ENCODE measurements at regions not wholly inside any gene's neighbourhood (a gene's known extent, or its start where the extent isn't known, plus 50 kb on each side); places are given as distances from the start of the nearest gene placed in this dataset.

- TF ChIP-seq RAD21 (IDR thresholded peaks at IDR 0.05; ENCODE audit: insufficient read depth, low read depth, low read length) (no peak), HCFC1 (IDR thresholded peaks at IDR 0.05; ENCODE audit: low read length) (no peak), ZNF24 (IDR thresholded peaks at IDR 0.05) (no peak), SP1 (IDR thresholded peaks at IDR 0.05; ENCODE audit: low read depth, low read length) (no peak), MXI1 (IDR thresholded peaks at IDR 0.05; ENCODE audit: low read depth, low read length) (no peak), POLR2A (IDR thresholded peaks at IDR 0.05; ENCODE audit: low read depth, low read length) (no peak), POLR2AphosphoS5 (IDR thresholded peaks at IDR 0.05; ENCODE audit: low read length) (no peak)
- TF ChIP-seq, protein P1, sequence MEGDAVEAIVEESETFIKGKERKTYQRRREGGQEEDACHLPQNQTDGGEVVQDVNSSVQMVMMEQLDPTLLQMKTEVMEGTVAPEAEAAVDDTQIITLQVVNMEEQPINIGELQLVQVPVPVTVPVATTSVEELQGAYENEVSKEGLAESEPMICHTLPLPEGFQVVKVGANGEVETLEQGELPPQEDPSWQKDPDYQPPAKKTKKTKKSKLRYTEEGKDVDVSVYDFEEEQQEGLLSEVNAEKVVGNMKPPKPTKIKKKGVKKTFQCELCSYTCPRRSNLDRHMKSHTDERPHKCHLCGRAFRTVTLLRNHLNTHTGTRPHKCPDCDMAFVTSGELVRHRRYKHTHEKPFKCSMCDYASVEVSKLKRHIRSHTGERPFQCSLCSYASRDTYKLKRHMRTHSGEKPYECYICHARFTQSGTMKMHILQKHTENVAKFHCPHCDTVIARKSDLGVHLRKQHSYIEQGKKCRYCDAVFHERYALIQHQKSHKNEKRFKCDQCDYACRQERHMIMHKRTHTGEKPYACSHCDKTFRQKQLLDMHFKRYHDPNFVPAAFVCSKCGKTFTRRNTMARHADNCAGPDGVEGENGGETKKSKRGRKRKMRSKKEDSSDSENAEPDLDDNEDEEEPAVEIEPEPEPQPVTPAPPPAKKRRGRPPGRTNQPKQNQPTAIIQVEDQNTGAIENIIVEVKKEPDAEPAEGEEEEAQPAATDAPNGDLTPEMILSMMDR (IDR thresholded peaks at IDR 0.05 in 2 of 3, conservative IDR thresholded peaks at IDR 0.05 in 1 of 3; ENCODE audit: control insufficient read depth in 2 of 3, extremely low read depth in 1 of 3, insufficient read depth in 1 of 3, low read depth in 3 of 3, low read length in 3 of 3): no peak
Measured at GRCh38 chr6:104322841-104323240, 536.9 kb downstream of the HACE1 start.
